Uterus (tissue), 2 donors: ENCODE measurements at regions not wholly inside any gene's neighbourhood (a gene's known extent, or its start where the extent isn't known, plus 50 kb on each side); places are given as distances from the start of the nearest gene placed in this dataset.

Source experiments
- CTCF ChIP-seq, 4 experiments: fragments of 200-600 bp in 2 of 4; fragments of 450-650 bp in 2 of 4; sonication (generic) in 2 of 4; IDR thresholded peaks; one replicate each; pipeline ENCODE4 v1.5.1; 2016 to 2019; ENCODE audit warnings: antibody characterized with exemption in 4 of 4, mild to moderate bottlenecking in 2 of 4, moderate library complexity in 1 of 4
- POLR2A ChIP-seq, 2 donors: fragments of 450-650 bp; IDR thresholded peaks; one replicate each; pipeline ENCODE4 v1.6.1; 2016; ENCODE audit warnings: antibody characterized with exemption in 2 of 2, mild to moderate bottlenecking in 1 of 2, moderate library complexity in 1 of 2

GRCh38 chr18:1746131-1746530 lies 825.2 kb downstream of the METTL4 start:
- TF ChIP-seq CTCF (IDR thresholded peaks at IDR 0.05) = no peak
- no peak for TF ChIP-seq POLR2A (IDR thresholded peaks at IDR 0.05)
